Loucy (cell line): ENCODE measurements at regions not wholly inside any gene's neighbourhood (a gene's known extent, or its start where the extent isn't known, plus 50 kb on each side); places are given as distances from the start of the nearest gene placed in this dataset.

Experiments used
- CTCF ChIP-seq: fragments of 200-600 bp; sonication (generic); conservative IDR thresholded peaks from 2 replicates; pipeline ENCODE4 v1.5.1; 2014; ENCODE audit warnings: mild to moderate bottlenecking, antibody characterized with exemption, low read length
- EZH2phosphoT487 ChIP-seq: fragments of 200-600 bp; IDR thresholded peaks from 2 replicates; pipeline ENCODE4 v1.6.1; 2018; ENCODE audit warnings: antibody characterized with exemption, mild to moderate bottlenecking, moderate library complexity, borderline replicate concordance

- TF ChIP-seq CTCF (peak; percentile 28), EZH2phosphoT487 (no peak)
These were observed 493.7 kb upstream of the SGCD start for GRCh38 chr5:155833287-155833686.
